PC-3 (cell line): ENCODE measurements at regions not wholly inside any gene's neighbourhood (a gene's known extent, or its start where the extent isn't known, plus 50 kb on each side); places are given as distances from the start of the nearest gene placed in this dataset.

Source experiments
- EZH2 ChIP-seq: fragments of 300-600 bp; sonication (generic); IDR thresholded peaks from one replicate; pipeline ENCODE4 v1.6.1; 2017; ENCODE audit warnings: antibody characterized with exemption, mild to moderate bottlenecking, low read length; ENCODE audit not compliant: unreplicated experiment
- EZH2phosphoT487 ChIP-seq: fragments of 300-600 bp; sonication (generic); IDR thresholded peaks from 2 replicates; pipeline ENCODE4 v1.6.1; 2018; ENCODE audit warnings: mild to moderate bottlenecking, antibody characterized with exemption, low read length, borderline replicate concordance
- TF ChIP-seq, protein P1 (sequence below): fragments of 300-600 bp; sonication (generic); conservative IDR thresholded peaks from 2 replicates; pipeline ENCODE4 v1.5.1; 2017; ENCODE audit warnings: antibody characterized with exemption, low read depth, mild to moderate bottlenecking, low read length

DNA sequence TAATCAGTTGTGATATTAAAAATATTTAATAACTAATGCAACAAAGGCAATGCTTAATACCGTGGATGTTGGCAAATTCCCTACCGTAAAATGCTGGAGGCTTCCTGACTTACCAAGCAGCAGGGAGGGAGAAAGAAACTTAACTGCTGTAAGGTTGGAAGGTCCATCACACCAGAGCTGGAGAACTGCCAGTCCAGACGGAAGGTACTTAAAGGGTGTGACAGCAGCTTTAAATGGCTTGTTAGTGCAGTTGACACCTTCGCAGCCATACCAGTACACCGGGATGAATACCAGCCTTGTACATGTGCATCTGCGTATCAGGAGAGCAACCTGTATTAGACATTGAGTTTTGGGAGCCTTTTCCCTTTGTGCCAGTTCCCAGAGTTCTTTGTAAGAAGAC is 269.5 kb upstream of the NCAM2 start:
- TF ChIP-seq, protein P1, sequence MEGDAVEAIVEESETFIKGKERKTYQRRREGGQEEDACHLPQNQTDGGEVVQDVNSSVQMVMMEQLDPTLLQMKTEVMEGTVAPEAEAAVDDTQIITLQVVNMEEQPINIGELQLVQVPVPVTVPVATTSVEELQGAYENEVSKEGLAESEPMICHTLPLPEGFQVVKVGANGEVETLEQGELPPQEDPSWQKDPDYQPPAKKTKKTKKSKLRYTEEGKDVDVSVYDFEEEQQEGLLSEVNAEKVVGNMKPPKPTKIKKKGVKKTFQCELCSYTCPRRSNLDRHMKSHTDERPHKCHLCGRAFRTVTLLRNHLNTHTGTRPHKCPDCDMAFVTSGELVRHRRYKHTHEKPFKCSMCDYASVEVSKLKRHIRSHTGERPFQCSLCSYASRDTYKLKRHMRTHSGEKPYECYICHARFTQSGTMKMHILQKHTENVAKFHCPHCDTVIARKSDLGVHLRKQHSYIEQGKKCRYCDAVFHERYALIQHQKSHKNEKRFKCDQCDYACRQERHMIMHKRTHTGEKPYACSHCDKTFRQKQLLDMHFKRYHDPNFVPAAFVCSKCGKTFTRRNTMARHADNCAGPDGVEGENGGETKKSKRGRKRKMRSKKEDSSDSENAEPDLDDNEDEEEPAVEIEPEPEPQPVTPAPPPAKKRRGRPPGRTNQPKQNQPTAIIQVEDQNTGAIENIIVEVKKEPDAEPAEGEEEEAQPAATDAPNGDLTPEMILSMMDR, result no peak
- no peak for TF ChIP-seq EZH2
- TF ChIP-seq EZH2phosphoT487, result no peak
